Effector memory CD4-positive, alpha-beta T cell (primary cell): ENCODE measurements at regions not wholly inside any gene's neighbourhood (a gene's known extent, or its start where the extent isn't known, plus 50 kb on each side); places are given as distances from the start of the nearest gene placed in this dataset.

Experiments used
- DNase-seq, 3 donors: peaks; one replicate each; pipeline ENCODE4 v3.0.0-alpha.2; 2020
- H3K27ac ChIP-seq: 2 replicates; pipeline ENCODE4 v1.7.0; 2013; ENCODE audit warnings: mild to moderate bottlenecking, low read length, moderate library complexity; ENCODE audit not compliant: insufficient read depth, poor library complexity, severe bottlenecking
- H3K27me3 ChIP-seq: replicated peaks from 2 replicates; pipeline ENCODE4 v1.7.0; 2013; ENCODE audit warnings: mild to moderate bottlenecking, low read length; ENCODE audit not compliant: insufficient read depth, control insufficient read depth, poor library complexity, severe bottlenecking
- H3K36me3 ChIP-seq: 2 replicates; pipeline ENCODE4 v1.7.0; 2013; ENCODE audit warnings: mild to moderate bottlenecking, low read length, moderate library complexity; ENCODE audit not compliant: control insufficient read depth, insufficient read depth
- H3K4me1 ChIP-seq: 2 replicates; pipeline ENCODE4 v1.7.0; 2013; ENCODE audit warnings: low read length, mild to moderate bottlenecking; ENCODE audit not compliant: control insufficient read depth, insufficient read depth, poor library complexity, severe bottlenecking
- H3K4me3 ChIP-seq: 2 replicates; pipeline ENCODE4 v1.7.0; 2013; ENCODE audit warnings: low read length, low read depth, mild to moderate bottlenecking; ENCODE audit not compliant: insufficient read depth, poor library complexity, severe bottlenecking
- H3K9me3 ChIP-seq: 2 replicates; pipeline ENCODE4 v1.7.0; 2013; ENCODE audit warnings: mild to moderate bottlenecking, low read length, moderate library complexity; ENCODE audit not compliant: control insufficient read depth

DNA sequence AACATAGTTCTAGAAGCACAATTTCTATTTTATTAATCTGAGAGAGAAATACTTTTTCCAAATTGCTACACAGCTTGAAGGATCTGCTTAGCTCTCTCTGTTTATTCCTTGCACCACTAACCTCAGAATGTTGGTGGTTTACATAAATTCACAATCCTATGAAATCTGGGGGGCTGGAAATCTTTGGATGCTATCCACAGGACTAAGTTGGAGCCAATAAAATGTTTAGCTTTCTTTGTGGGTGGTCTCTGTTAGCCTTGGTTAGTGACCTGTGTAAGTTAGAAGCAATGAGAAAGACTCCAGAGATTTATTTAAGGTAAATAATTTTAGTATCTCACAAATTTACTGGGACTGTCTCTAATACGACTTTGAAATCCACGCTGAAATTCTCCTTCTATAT is 418.1 kb downstream of the ADGRL2 start:
- H3K27ac ChIP-seq = no peak overlapping the region
- H3K4me1 ChIP-seq = no peaks in the 10 kb centered on the region
- DNase-seq = no peak
- no peaks in the 10 kb centered on the region for H3K36me3 ChIP-seq
- no peak overlapping the region for H3K4me3 ChIP-seq
- H3K9me3 ChIP-seq = no peaks in the 10 kb centered on the region
- H3K27me3 ChIP-seq = no peaks in the 10 kb centered on the region

DNA sequence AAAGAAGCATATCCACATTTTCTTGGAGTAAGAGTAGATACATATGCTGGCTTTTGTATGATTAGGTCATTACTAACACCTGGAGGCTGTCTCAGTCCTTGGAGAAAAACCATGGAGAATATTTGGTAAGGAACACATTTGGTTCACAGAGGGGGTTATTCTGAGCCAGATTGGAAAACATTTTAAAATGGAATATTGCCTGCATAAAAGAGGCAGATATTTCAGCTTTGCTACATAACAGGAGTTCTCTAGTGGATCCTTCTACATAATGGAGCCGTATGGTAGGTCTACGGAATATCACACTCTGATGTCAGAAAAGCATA is 415.1 kb downstream of the ADGRL2 start:
- Histone ChIP-seq H3K27ac (no peak overlapping the region), H3K36me3 (no peaks in the 10 kb centered on the region), H3K4me1 (no peaks in the 10 kb centered on the region), H3K9me3 (no peaks in the 10 kb centered on the region), H3K4me3 (no peak overlapping the region), H3K27me3 (no peaks in the 10 kb centered on the region)
- no peak for DNase-seq

DNA sequence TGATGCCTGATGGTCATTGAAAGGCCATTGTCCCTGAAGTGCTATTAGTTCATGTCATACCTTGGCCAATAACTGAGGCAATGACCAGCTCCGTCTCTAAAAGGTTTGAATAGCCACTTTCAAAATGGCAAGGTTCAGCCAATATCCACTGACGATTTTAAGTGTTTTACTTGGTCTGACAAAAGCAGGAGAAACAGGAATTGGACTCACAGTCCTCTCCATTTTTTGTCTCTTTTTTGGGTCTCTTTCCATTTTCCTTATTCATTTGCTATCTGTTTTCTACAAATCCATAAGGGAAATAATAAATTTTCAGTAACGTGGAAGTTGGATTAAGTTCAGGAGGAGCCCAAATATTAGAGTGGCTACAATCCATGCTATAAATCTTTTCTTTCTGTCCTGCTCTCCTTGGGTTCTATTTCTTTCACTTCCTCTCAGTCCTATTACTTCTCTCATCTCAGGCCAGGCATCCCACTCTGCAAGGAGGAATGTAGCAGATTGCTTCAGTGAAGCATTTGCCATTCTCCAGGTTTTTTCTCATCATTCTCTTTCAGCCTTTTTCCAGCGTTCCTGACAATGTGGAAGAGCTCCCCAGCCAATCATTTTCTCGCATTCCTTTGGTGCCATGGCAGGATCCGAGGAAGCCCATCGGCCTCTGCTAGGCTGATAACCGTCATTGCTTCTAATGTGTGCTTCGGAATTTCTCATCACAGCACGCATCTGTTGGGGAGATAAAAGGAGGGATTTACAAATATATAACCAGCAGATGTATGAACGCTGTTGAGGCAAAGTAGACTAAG is 414.5 kb downstream of the ADGRL2 start:
- Histone ChIP-seq H3K9me3 (no peaks in the 10 kb centered on the region), H3K27me3 (no peaks in the 10 kb centered on the region), H3K36me3 (no peaks in the 10 kb centered on the region), H3K27ac (no peak overlapping the region), H3K4me1 (no peaks in the 10 kb centered on the region), H3K4me3 (no peak overlapping the region)
- DNase-seq = no peak

GRCh38 chr1:82214606-82215005 is 413.9 kb downstream of the ADGRL2 start:
- no peak for DNase-seq
- no peaks in the 10 kb centered on the region for H3K4me1 ChIP-seq
- H3K36me3 ChIP-seq = no peaks in the 10 kb centered on the region
- H3K4me3 ChIP-seq = no peak overlapping the region
- no peak overlapping the region for H3K27ac ChIP-seq
- no peaks in the 10 kb centered on the region for H3K9me3 ChIP-seq
- no peaks in the 10 kb centered on the region for H3K27me3 ChIP-seq

DNA sequence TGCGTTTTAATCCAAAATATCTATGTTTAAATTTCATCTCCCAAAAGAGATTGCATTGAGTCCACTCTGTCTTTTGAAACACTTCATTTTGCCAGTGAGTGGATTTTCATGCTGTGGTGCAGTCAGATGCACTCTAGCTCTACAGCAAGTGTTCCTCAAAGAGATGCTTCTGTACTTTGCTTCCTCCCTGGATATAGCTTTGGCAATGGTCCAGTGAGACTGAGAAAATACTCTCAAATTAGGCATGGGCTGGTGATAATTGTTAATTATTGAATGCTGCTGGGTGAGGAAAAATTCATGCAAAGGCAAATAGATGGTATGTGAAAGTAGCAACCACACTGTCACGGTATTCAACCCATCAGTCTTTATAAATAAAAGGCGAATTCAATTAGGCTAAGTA is 396.9 kb downstream of the ADGRL2 start:
- DNase-seq = no peak
- Histone ChIP-seq H3K4me3 (no peak overlapping the region), H3K27ac (no peak overlapping the region), H3K36me3 (no peaks in the 10 kb centered on the region), H3K27me3 (no peaks in the 10 kb centered on the region), H3K9me3 (no peaks in the 10 kb centered on the region), H3K4me1 (no peaks in the 10 kb centered on the region)

DNA sequence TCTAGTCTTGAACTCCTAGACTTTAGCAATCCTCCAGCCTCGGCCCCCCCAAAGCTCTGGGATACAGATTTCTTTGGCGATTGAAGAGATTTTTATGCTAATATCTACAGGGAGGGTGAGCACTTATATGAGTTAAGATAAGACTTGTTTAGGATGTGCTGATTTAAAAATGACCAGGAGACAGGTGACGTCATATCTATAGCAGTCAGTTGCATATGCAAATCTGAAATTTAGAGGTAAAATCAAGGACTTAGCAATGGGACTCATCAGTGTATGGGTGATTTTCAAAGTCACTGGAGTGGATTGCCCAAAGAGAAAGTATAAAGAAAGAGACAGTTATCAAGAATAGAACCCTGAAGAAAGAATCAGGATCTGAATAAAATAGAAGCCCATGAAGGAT is 394.5 kb downstream of the ADGRL2 start:
- Histone ChIP-seq H3K4me3 (no peak overlapping the region), H3K36me3 (no peaks in the 10 kb centered on the region), H3K27ac (no peak overlapping the region), H3K9me3 (no peaks in the 10 kb centered on the region), H3K27me3 (no peaks in the 10 kb centered on the region), H3K4me1 (no peaks in the 10 kb centered on the region)
- DNase-seq = no peak

DNA sequence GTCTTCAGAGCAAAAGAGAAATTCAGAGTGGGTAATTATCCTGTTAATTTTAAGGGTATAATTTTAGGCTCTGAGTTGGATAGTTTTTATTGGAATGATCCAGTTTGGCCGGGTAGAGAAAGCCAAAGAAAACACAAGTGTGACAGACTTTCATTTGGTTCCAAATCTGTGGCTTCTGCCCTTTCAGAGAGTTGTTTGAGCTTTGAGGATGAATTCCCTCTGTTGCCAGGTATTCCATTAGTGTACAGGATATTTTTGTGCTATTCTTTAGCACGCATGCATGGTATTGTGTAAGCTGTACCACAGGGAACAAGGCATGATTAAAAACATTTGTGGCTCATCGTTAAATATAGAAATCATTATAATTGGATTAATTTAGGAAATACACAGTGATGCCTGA is 384.4 kb downstream of the ADGRL2 start:
- H3K4me3 ChIP-seq = no peak overlapping the region
- H3K36me3 ChIP-seq = no peaks in the 10 kb centered on the region
- H3K27ac ChIP-seq = no peak overlapping the region
- H3K4me1 ChIP-seq = no peaks in the 10 kb centered on the region
- H3K9me3 ChIP-seq = no peaks in the 10 kb centered on the region
- H3K27me3 ChIP-seq = no peaks in the 10 kb centered on the region
- DNase-seq = no peak

DNA sequence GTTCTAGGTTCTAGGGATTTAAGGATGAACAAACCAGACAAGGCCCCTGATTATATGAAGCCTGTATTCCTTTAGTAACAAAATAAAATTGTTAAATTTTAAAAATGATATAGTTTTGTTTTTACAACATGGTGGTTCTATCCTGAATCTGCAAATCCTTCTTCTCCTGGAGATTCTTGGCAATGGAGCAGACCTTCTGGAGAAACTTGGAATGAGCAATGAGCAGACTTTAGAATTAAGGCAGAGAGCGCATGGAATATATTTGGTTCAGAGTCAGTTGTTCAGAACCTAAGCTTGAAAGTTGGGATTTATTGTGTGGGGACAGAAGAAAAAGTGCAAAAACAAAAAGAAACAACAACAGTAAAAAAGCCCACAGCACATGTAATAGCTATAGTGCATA is 381.1 kb downstream of the ADGRL2 start:
- Histone ChIP-seq H3K4me1 (no peaks in the 10 kb centered on the region), H3K27me3 (no peaks in the 10 kb centered on the region), H3K27ac (no peak overlapping the region), H3K36me3 (no peaks in the 10 kb centered on the region), H3K4me3 (no peak overlapping the region), H3K9me3 (no peaks in the 10 kb centered on the region)
- DNase-seq = no peak

GRCh38 chr1:82179131-82179530 is 378.4 kb downstream of the ADGRL2 start:
- Histone ChIP-seq H3K4me3 (no peak overlapping the region), H3K27me3 (no peaks in the 10 kb centered on the region), H3K36me3 (no peaks in the 10 kb centered on the region), H3K27ac (no peak overlapping the region), H3K9me3 (no peaks in the 10 kb centered on the region), H3K4me1 (no peaks in the 10 kb centered on the region)
- DNase-seq = no peak

DNA sequence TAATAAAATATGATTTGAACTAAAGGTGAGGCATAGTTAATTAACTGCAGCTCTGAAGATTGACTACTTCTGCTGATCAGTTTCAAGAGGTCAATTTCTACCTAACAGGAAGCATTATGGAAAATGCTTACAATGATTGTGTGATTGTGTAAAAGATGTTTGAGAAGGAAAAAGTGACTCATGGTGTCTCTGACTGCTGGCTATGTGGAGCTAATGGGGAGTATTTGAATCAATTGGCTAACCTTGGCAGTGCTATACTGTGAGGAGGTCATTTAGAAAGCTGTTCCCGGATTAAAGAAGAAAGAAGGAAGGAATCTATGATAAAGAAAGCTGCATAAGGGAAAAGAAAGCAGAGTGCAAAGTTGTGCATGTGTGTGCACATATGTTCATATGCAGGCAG is 376.5 kb downstream of the ADGRL2 start:
- DNase-seq = no peak
- Histone ChIP-seq H3K27me3 (no peaks in the 10 kb centered on the region), H3K4me1 (no peaks in the 10 kb centered on the region), H3K4me3 (no peak overlapping the region), H3K27ac (no peak overlapping the region), H3K9me3 (no peaks in the 10 kb centered on the region), H3K36me3 (no peaks in the 10 kb centered on the region)
